ENCODE measurements at regions not wholly inside any gene's neighbourhood (a gene's known extent, or its start where the extent isn't known, plus 50 kb on each side); places are given as distances from the start of the nearest gene placed in this dataset.

DNA sequence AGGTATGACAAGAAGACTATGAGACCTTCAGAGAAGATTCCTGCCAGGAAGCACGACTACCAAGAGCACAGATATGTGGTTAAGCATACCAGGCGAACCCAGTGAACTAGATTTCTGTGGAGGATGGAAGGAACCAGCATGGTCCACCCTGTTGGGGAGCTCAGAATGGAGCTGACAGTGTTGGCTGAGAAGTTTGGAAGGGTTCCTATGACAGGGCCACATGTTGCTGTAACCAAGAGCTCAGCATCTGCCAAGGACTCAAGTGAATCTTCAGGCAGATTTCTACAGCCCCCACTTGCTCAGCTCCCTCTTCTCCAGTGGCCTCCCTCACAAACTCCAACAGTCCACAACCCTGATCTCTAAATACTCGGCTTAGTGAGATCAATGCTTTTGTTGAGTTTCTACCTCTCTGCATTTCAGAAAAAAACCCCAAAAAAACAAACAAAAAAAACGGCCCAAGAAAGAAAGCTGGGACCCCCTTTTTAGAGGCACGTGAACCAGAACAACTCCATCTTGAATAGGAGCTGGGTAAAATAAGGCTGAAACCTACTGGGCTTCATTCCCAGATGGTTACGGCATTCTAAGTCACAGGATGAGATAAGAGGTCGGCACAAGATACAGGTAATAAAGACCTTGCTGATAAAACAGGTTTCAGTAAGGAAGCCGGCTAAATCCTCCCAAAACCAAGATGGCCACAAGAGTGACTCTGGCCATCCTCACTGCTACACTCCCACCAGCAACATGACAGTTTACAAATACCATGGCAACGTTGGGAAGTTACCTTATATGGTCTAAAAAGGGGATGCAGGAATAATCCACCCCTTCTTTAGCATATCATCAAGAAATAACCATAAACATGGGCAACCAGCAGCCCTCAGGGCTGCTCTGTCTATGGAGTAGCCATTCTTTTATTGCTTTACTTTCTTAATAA, 691.1 kb downstream of the UQCRFS1 start:
- no peak for DNase-seq

GRCh38 chr19:28520998-28521568, 691.9 kb downstream of the UQCRFS1 start:
- no peak for DNase-seq

DNA sequence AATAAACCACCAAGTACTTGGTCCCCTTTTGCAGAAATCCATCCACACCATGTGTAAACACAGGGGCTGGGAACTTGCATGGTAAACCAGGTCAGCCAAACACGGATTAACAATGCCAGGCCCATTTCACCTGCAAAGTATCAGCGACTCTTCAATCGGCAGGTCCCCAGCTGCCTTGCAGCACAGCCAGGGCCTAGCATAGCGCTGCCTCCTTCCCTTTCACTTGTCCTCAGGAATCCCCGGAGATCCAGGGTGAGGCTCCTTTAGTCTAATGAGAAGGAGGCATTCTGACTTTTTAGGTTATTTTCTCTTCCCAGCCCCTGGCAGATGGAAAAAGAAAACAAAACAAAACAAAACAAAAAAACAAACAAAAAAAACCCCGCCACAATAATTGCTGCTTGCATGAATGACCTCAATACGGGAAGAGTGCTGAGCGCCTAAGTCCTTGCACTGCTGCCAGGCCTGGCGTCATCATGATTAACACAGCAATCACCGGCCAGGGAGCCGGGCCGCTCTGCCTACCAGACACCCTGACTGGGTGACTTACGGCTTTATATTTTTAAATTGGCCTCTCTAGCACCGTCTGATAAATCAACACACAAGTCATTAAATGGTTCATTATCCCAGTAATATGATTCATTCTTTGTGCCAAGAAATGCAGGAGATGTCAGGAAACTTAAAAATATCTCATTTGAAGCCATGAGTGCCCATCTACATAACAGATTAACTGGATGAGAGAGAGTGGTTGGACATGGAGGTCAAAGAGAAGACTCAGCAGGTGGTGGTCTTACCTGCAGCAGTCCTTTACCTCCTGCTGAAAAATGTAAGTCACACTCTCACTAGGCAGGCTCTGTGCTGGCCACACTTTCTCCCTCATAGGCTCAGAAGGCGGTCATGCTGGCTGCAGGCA, 692.7 kb downstream of the UQCRFS1 start:
- no peak for DNase-seq

DNA sequence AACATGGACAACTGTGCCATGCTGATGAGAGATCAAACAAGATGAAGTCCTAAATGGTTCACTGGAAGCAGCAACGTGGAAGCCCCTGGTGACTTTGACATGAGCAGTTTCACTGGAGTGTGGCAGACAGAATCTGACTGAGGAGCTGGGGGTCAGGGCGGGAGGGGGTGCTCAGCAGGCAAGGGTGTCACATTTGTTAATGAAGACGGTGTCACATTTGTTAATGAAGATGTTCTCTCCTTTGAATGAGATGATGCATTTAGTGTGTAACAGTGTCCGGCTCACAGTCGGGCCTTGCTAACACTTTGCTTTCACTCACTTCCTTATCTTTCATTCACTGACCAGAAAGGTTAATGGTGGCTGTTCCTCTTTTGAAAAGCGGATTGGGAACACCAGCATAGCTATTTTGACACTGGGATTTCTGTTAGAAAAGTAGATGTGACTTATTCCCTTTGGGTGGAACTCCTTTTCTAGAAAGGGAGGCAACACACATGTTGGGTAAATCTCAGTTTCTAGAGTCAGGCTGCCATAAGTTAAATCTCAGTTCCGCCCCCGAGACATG, 693.7 kb downstream of the UQCRFS1 start:
- no peak for DNase-seq

DNA sequence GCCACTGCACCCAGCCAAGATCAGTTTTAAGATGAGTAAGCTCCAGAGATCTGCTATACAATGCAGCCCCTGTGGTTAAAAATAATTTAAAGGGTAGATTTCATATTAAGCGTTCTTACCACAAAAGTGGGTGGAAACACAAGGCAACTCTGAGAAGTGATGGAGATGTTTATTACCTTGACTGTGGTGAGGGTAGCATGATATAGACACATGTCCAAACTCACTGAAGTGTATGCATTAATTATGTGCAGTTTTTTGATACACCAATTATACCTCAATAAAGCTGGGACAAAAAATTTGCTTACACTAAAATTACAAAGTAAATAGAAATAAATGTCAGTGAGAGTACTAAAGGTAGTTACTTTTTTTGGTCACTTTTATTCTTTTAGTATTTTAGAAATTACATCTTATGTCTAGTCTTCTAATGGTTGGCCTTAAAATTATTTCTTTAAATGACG, 696.5 kb downstream of the UQCRFS1 start:
- no peak for DNase-seq

DNA sequence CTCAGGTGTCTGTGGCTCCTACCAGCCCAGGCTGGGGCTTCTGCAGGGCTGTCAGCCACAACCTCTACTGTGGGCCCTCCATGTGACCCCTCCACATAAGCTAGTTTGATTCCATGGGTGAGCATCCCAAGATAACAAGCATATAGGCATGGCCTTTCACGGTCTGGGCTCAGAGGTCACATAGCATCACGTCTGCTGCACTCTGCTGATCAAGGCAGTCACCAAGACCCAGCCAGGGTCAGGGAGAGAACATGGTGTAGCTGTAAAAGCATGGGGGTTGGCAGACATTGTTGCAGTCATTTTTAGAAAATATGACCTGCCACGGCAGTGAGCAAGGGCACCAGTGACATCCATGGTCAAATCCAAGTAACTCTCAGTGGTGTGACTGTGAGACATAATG, 698.8 kb downstream of the UQCRFS1 start:
- no peak for DNase-seq

DNA sequence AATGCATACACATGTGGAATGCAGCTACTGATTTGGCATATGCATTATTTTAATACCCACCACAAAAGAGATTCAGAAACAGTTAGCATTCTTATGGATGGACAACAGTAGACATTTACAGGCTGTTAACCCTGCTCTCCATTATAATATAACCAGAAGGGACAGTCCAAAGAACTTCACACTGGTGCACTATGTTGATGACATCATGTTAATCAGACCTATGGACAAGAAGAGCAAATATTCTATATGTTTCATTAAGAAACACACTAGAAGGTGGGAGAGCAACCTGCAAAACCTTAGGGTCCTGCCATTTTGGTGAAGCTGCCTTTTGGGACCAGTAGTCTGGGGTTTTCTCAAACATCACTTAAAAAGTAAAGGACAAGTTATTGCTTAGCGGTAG, 701.3 kb downstream of the UQCRFS1 start:
- no peak for DNase-seq

GRCh38 chr19:28509079-28509895, 703.7 kb downstream of the UQCRFS1 start:
- no peak for DNase-seq

DNA sequence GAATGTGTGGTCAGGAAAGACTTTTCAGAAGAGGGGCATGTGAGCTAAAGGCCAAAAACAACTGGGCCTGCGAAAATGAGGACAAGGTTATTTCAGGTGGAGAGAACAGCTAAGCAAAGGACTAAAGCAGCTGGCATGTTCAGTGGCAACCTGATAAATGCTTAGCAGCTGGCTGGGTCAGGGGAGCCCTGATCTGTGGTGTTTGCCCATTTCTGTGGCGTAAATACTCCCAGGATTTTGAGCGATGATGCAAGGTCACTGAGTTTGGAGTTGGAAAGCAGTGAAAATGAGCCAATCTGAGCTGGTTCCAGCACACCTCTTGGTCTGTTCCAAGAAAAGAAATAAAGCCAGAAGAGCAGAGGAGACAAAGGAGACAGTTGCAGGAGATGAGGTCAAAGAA, 704.3 kb downstream of the UQCRFS1 start:
- DNase-seq, result no peak

GRCh38 chr19:28505933-28506332, 707.0 kb downstream of the UQCRFS1 start:
- no peak for DNase-seq

DNA sequence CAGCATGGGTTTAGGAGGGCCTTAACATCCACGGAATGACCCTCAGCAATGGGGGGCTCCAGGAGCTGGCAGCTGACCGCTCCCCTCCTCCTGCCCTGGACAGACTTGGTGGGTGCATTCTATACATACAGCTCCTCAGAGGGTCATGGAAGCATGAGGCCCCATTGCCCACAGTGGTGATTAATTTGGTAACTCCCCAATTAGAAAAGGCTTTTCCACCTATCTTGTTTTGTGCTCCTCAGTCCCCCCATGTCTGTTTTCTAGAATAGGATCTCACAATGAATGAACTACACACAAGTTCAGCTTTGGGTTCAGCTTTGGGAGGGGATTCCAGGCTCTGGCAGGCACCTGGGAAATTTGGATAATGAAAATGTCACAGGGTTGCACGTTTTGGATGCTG, 707.8 kb downstream of the UQCRFS1 start:
- DNase-seq, result no peak

DNA sequence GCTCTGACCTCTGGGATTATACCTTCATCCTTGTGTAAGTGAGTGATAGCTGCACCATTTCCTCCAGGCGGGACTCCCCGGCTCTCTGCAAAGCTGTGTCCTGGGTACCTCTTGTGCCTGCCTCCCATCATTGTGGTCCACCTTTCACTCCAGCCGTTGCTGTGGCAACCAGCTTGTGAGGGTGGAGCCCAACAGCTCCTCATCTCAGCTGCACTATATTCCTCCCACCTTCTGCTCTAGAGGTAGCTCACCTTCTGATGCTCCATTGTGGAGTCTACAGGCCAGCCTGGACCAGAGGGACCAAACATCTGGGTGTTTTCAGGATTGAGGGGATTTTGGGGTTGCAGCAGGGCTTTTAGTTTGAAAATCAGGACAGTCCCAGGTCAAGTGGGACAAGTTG, 708.2 kb downstream of the UQCRFS1 start:
- no peak for DNase-seq

GRCh38 chr19:28504139-28504538, 708.8 kb downstream of the UQCRFS1 start:
- DNase-seq, result no peak

DNA sequence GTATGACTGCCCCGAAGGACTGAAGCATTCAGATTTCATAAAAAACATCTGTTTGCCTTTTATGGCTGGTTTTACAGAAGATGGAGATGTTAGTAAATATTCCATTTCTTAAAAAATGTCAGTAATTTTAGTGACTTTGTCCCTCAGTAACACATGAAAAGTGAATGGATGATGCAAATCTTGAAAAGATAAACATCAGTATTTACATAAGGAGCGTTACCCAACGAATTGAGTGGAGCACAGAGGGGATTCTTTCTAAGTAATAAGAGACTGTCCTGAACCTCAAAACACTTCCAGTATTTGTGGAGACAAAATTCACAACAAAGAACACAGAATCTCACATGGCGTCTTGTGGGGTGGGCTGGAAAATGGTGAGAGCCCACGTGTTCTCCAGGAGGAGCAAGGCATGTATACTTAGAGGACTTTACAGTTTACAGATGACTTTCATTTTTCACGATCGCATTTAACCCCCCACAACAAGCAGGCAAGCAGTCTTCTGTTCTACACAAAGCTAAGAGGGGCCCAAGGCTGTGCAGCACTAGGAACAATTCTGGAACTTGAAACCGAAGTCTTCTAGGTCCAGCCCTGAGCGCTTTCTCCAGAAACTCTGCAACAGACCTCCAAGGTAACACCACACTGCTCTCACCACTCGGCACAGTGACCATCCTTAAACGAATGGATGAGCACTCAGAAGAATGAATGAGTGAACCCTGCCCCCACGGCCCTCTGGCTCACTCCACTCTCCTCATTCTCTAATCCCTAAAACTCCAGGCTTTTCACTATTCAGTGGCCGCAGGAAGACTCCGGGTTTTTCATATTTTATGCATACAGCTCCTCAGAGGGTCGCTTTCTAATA, 709.8 kb downstream of the UQCRFS1 start:
- no peak for DNase-seq

GRCh38 chr19:28501976-28502375, 711.0 kb downstream of the UQCRFS1 start:
- no peak for DNase-seq

DNA sequence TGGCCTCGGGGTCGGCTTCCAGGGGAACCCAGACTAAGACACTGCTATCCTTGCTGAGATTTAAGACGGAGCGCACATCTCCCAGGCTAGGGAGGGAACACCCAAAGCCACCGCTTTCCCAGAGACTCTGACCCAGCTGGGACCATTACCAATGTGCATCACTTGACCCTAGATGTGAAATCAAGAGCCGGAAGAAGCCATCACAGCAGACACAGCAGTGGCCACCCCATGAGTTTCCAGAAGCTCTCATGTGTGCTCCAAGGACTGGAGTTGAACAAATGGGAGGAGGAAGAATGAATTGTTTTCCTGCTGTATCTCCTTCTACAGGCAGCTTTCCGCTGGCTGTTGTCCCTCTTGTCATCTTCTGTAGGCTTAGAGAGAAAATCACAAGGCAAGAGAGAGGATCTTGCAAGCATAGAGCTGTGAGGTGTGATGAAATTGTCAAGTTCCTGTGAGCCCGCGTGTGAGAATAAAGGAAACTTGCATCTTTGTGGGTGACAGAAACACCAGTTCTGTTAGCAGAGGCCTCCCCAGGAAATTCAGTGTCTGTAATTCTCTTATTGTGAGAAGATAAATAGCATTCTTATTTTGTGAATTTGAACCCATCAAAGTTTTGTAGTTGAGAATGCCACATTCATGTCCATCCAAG, 711.8 kb downstream of the UQCRFS1 start:
- no peak for DNase-seq

DNA sequence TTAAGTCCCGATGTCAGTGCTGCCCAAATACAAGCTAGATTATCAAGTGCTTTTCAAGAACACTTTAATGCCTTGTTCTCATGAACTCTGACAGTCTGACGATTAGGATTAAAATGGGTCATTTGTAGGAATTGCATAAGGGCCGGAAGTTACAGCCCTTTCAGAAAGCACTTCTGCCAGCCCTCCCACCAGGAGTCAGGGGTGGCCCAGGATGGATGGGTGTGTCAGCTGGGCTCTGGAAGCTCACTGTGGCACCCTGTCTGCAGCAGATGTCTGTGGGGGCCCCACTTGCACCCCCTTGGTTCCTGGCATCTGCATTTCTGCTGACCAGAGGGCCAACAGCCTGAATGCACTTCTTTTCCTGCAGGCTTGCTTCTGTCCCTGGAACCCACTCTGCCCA, 712.7 kb downstream of the UQCRFS1 start:
- DNase-seq, result no peak

- no peak for DNase-seq
These were observed 714.5 kb downstream of the UQCRFS1 start for GRCh38 chr19:28498404-28498976.

- DNase-seq, result no peak
These were observed 715.1 kb downstream of the UQCRFS1 start for GRCh38 chr19:28497887-28498286.

- no peak for DNase-seq
These were observed 715.8 kb downstream of the UQCRFS1 start for GRCh38 chr19:28497137-28497536.
